K562 (cell line): ENCODE measurements at regions not wholly inside any gene's neighbourhood (a gene's known extent, or its start where the extent isn't known, plus 50 kb on each side); places are given as distances from the start of the nearest gene placed in this dataset.

Source experiments
- ATAC-seq: fragments of 200-7000 bp; cut with Tn5 transposase; 3 replicates; pipeline ENCODE4 v1.9.1; 2020; ENCODE audit warnings: moderate library complexity
- BruUV-seq: library from RNA; stranded (reverse); fragments of 400-500 nt; replicated peaks from 2 replicates; lab custom pipeline; 2021; lab: Mats Ljungman, UMichigan
- CTCF ChIA-PET: fragments of 300-600 bp; formaldehyde crosslinking; extraction: SDS; loops from one replicate; lab custom pipeline; 2021; ENCODE audit warnings: low intra/inter-chr PET ratio; lab: Yijun Ruan, JAX
- POLR2A ChIA-PET: fragments of 300-600, 350-650 bp; sonication (Branson Sonifier 250); formaldehyde crosslinking; extraction: SDS; loops from one replicate; lab custom pipeline; 2021; ENCODE audit warnings: antibody characterized with exemption, inconsistent platforms; lab: Yijun Ruan, JAX
- DNase-seq, 4 experiments: peaks; one replicate each; pipeline versions ENCODE4 v3.0.0 to v3.0.0-alpha.2; 2011 to 2018; ENCODE audit warnings: low spot score in 3 of 4, mixed read lengths in 3 of 4; ENCODE audit errors: extremely low read depth in 1 of 4
- FAIRE-seq: peaks from 2 replicates; lab custom pipeline; 2011; peaks lifted over from hg19 to GRCh38; lab: Jason Lieb, UNC
- H2AFZ ChIP-seq: 2 replicates; pipeline ENCODE4 v1.6.0; 2011; ENCODE audit warnings: low read depth, low read length, control low read depth, inconsistent platforms
- H3K27ac ChIP-seq: fragments of 200-600 bp; 3 replicates; pipeline ENCODE4 v1.8.0; 2011; ENCODE audit warnings: low read depth, mild to moderate bottlenecking, control low read depth, inconsistent platforms, low read length, moderate library complexity, mixed read lengths; ENCODE audit errors: extremely low read depth
- H3K27me3 ChIP-seq, 2 experiments: fragments of 300-600 bp in 1 of 2; 2 replicates in 1 of 2; 3 replicates in 1 of 2; pipeline versions ENCODE4 v1.6.0 to v1.8.0; 2011; ENCODE audit warnings: inconsistent platforms in 2 of 2, low read length in 2 of 2, mild to moderate bottlenecking in 1 of 2, mixed read lengths in 1 of 2, moderate library complexity in 1 of 2; ENCODE audit not compliant: control insufficient read depth in 2 of 2, insufficient read depth in 2 of 2
- H3K36me3 ChIP-seq: fragments of 300-600 bp; 3 replicates; pipeline ENCODE4 v1.8.0; 2011; ENCODE audit warnings: mild to moderate bottlenecking, low read length, inconsistent platforms; ENCODE audit not compliant: control insufficient read depth, insufficient read depth
- H3K4me1 ChIP-seq, 2 experiments: fragments of 200-600 bp in 1 of 2; replicated peaks in 1 of 2; 2 replicates in 1 of 2; 3 replicates in 1 of 2; pipeline versions ENCODE4 v1.5.1 to v1.8.0; 2011; ENCODE audit warnings: inconsistent platforms in 2 of 2, low read length in 2 of 2, mild to moderate bottlenecking in 1 of 2, mixed read lengths in 1 of 2, moderate library complexity in 1 of 2; ENCODE audit not compliant: control insufficient read depth in 2 of 2, insufficient read depth in 2 of 2
- H3K4me2 ChIP-seq: 2 replicates; pipeline ENCODE4 v1.6.1; 2011; ENCODE audit warnings: low read length, control low read depth, inconsistent platforms, mixed read lengths; ENCODE audit not compliant: insufficient read depth
- H3K4me3 ChIP-seq: fragments of 200-600 bp; sonication (generic), shearing (Covaris generic); 2 replicates; pipeline ENCODE4 v1.5.1; 2016; ENCODE audit warnings: control low read depth, inconsistent platforms
- H3K79me2 ChIP-seq: fragments of 200-600 bp; 3 replicates; pipeline ENCODE4 v1.8.0; 2011; ENCODE audit warnings: low read length, inconsistent platforms; ENCODE audit not compliant: control insufficient read depth, insufficient read depth
- H3K9ac ChIP-seq, 2 experiments: 2 replicates each; pipeline versions ENCODE4 v1.6.0 to v1.6.1; 2011; ENCODE audit warnings: low read depth in 2 of 2, low read length in 2 of 2, control low read depth in 1 of 2, inconsistent platforms in 1 of 2, mild to moderate bottlenecking in 1 of 2, mixed read lengths in 1 of 2; ENCODE audit not compliant: insufficient read depth in 1 of 2
- H3K9me1 ChIP-seq: one replicate; pipeline ENCODE4 v1.6.0; 2011; ENCODE audit warnings: inconsistent platforms, mild to moderate bottlenecking, low read length, moderate library complexity; ENCODE audit not compliant: control insufficient read depth, insufficient read depth
- H3K9me3 ChIP-seq: replicated peaks from 2 replicates; pipeline ENCODE4 v1.5.1; 2011; ENCODE audit warnings: low read depth, low read length, inconsistent platforms; ENCODE audit not compliant: control insufficient read depth, insufficient read depth
- H4K20me1 ChIP-seq: replicated peaks from 2 replicates; pipeline ENCODE4 v1.6.1; 2011; ENCODE audit warnings: low read length, inconsistent platforms, mixed read lengths; ENCODE audit not compliant: control insufficient read depth, insufficient read depth
- BCLAF1 ChIP-seq, 2 experiments: fragments of 450-650 bp in 1 of 2; IDR thresholded peaks; 2 replicates each; pipeline ENCODE4 v1.6.1; 2011 to 2017; ENCODE audit warnings: low read depth in 2 of 2, antibody characterized with exemption in 1 of 2, borderline replicate concordance in 1 of 2, low read length in 1 of 2, mild to moderate bottlenecking in 1 of 2, mixed read lengths in 1 of 2; ENCODE audit not compliant: control insufficient read depth in 1 of 2
- FOS ChIP-seq: IDR thresholded peaks from 3 replicates; pipeline ENCODE4 v1.6.1; 2011; ENCODE audit not compliant: insufficient read length; ENCODE audit errors: extremely low read depth
- FOXK1 ChIP-seq: sonication (generic); formaldehyde crosslinking; IDR thresholded peaks from 2 replicates; pipeline ENCODE4 v1.8.0; 2022; ENCODE audit warnings: missing genetic modification reagents, mild to moderate bottlenecking, borderline replicate concordance
- HMG20B ChIP-seq: fragments of 250-450 bp; sonication (Bioruptor Pico); IDR thresholded peaks from 2 replicates; pipeline ENCODE4 v1.5.0; 2021; ENCODE audit warnings: mild to moderate bottlenecking
- POLR2H ChIP-seq: IDR thresholded peaks from 2 replicates; pipeline ENCODE4 v1.6.1; 2016; ENCODE audit warnings: missing genetic modification characterization, low read depth, mild to moderate bottlenecking, control low read depth, missing compliant biosample characterization, moderate library complexity
- RFX7 ChIP-seq: fragments of 250-450 bp; sonication (Bioruptor Pico); IDR thresholded peaks from 2 replicates; pipeline ENCODE4 v1.5.1; 2021; ENCODE audit warnings: mild to moderate bottlenecking
- ZNF316 ChIP-seq: fragments of 450-650 bp; IDR thresholded peaks from 2 replicates; pipeline ENCODE4 v1.6.1; 2016
- ZNF583 ChIP-seq: fragments of 250-450 bp; sonication (Bioruptor Pico); IDR thresholded peaks from 2 replicates; pipeline ENCODE4 v1.4.0; 2020
- WGBS: fragments of 100-300 bp; shearing (Covaris generic); methylation state at CpG from one replicate; pipeline ENCODE4 v1.1.6; 2016; ENCODE audit warnings: low coverage, mixed read lengths; ENCODE audit not compliant: insufficient coverage; ENCODE audit errors: missing lambda C conversion rate; 5-methylcytosine and 5-hydroxymethylcytosine counted together
- in situ Hi-C: fragments of 300-500 bp; cut with MboI; formaldehyde crosslinking; loops from 4 replicates; pipeline ENCODE4 v1.15.0; 2018; ENCODE audit warnings: inconsistent platforms, mixed read lengths
- intact Hi-C: fragments of 100-400 bp; cut with micrococcal nuclease; formaldehyde crosslinking; loops from 2 replicates; pipeline ENCODE4 v1.14.2; 2022
- TF ChIP-seq, protein P1 (sequence below): fragments of 450-650 bp; IDR thresholded peaks from 2 replicates; pipeline ENCODE4 v1.7.1; 2018; ENCODE audit warnings: mild to moderate bottlenecking, low read depth; ENCODE audit not compliant: partially characterized antibody
- TF ChIP-seq, protein P2 (sequence below), 3 experiments: fragments of 200-800 bp in 1 of 3; fragments of 250-450 bp in 1 of 3; fragments of 450-650 bp in 1 of 3; sonication (Bioruptor Pico) in 1 of 3; sonication (Bioruptor generic) in 1 of 3; formaldehyde crosslinking in 1 of 3; IDR thresholded peaks; 2 replicates each; pipeline versions ENCODE4 v1.6.1 to v1.8.0; 2016 to 2022; ENCODE audit warnings: mild to moderate bottlenecking in 2 of 3, missing genetic modification characterization in 2 of 3, missing compliant biosample characterization in 1 of 3, moderate library complexity in 1 of 3

GRCh38 chr10:81759111-81759510 lies 115.9 kb upstream of the NRG3 start (continued):
- TF ChIP-seq, protein P1, sequence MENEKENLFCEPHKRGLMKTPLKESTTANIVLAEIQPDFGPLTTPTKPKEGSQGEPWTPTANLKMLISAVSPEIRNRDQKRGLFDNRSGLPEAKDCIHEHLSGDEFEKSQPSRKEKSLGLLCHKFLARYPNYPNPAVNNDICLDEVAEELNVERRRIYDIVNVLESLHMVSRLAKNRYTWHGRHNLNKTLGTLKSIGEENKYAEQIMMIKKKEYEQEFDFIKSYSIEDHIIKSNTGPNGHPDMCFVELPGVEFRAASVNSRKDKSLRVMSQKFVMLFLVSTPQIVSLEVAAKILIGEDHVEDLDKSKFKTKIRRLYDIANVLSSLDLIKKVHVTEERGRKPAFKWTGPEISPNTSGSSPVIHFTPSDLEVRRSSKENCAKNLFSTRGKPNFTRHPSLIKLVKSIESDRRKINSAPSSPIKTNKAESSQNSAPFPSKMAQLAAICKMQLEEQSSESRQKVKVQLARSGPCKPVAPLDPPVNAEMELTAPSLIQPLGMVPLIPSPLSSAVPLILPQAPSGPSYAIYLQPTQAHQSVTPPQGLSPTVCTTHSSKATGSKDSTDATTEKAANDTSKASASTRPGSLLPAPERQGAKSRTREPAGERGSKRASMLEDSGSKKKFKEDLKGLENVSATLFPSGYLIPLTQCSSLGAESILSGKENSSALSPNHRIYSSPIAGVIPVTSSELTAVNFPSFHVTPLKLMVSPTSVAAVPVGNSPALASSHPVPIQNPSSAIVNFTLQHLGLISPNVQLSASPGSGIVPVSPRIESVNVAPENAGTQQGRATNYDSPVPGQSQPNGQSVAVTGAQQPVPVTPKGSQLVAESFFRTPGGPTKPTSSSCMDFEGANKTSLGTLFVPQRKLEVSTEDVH = no peak
- TF ChIP-seq ZNF316 = no peak
- TF ChIP-seq, protein P2, sequence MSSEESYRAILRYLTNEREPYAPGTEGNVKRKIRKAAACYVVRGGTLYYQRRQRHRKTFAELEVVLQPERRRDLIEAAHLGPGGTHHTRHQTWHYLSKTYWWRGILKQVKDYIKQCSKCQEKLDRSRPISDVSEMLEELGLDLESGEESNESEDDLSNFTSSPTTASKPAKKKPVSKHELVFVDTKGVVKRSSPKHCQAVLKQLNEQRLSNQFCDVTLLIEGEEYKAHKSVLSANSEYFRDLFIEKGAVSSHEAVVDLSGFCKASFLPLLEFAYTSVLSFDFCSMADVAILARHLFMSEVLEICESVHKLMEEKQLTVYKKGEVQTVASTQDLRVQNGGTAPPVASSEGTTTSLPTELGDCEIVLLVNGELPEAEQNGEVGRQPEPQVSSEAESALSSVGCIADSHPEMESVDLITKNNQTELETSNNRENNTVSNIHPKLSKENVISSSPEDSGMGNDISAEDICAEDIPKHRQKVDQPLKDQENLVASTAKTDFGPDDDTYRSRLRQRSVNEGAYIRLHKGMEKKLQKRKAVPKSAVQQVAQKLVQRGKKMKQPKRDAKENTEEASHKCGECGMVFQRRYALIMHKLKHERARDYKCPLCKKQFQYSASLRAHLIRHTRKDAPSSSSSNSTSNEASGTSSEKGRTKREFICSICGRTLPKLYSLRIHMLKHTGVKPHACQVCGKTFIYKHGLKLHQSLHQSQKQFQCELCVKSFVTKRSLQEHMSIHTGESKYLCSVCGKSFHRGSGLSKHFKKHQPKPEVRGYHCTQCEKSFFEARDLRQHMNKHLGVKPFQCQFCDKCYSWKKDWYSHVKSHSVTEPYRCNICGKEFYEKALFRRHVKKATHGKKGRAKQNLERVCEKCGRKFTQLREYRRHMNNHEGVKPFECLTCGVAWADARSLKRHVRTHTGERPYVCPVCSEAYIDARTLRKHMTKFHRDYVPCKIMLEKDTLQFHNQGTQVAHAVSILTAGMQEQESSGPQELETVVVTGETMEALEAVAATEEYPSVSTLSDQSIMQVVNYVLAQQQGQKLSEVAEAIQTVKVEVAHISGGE (CRISPR knock-in tag; IDR thresholded peaks at IDR 0.05) = no peak

GRCh38 chr10:81784111-81784597 lies 90.8 kb upstream of the NRG3 start:
- Histone ChIP-seq H3K27ac (no peak overlapping the region), H3K9me1 (no peaks in the 10 kb centered on the region), H3K79me2 (no peaks in the 10 kb centered on the region), H3K9me3 (no peaks in the 10 kb centered on the region; the same call in 1 of the 2 replicates), H3K36me3 (no peaks in the 10 kb centered on the region), H3K4me3 (no peak overlapping the region), H4K20me1 (no peaks in the 10 kb centered on the region), H3K27me3 (no peaks in the 10 kb centered on the region), H2AFZ (no peak overlapping the region), H3K4me2 (no peak overlapping the region), H3K9ac (no peak overlapping the region), H3K4me1 (no peaks in the 10 kb centered on the region)
- TF ChIP-seq ZNF583 (CRISPR knock-in tag) (no peak), POLR2H (tag) (no peak), HMG20B (no peak), FOS (no peak), BCLAF1 (IDR thresholded peaks at IDR 0.05; ENCODE audit: borderline replicate concordance in 1 of 2, control insufficient read depth in 1 of 2, low read depth in 2 of 2, low read length in 1 of 2) (no peak), FOXK1 (CRISPR knock-in tag) (no peak), RFX7 (CRISPR knock-in tag) (no peak)
- ATAC-seq (no peak), FAIRE-seq (no peak), DNase-seq (no peak)
- in situ Hi-C loops (no loop called here), intact Hi-C loops (no loop called here)
- ChIA-PET CTCF (no interaction called here), POLR2A (no interaction called here)
- no TSS peak for BruUV-seq
- WGBS = 2% methylated on average over 27 of the region's 31 CpGs
